ENCODE measurements at regions not wholly inside any gene's neighbourhood (a gene's known extent, or its start where the extent isn't known, plus 50 kb on each side); places are given as distances from the start of the nearest gene placed in this dataset.
"Not testable (repeated sequence)": the region's sequence is repeated elsewhere in the genome, so short reads cannot be mapped to it uniquely, and the experiment has no call there.

DNA sequence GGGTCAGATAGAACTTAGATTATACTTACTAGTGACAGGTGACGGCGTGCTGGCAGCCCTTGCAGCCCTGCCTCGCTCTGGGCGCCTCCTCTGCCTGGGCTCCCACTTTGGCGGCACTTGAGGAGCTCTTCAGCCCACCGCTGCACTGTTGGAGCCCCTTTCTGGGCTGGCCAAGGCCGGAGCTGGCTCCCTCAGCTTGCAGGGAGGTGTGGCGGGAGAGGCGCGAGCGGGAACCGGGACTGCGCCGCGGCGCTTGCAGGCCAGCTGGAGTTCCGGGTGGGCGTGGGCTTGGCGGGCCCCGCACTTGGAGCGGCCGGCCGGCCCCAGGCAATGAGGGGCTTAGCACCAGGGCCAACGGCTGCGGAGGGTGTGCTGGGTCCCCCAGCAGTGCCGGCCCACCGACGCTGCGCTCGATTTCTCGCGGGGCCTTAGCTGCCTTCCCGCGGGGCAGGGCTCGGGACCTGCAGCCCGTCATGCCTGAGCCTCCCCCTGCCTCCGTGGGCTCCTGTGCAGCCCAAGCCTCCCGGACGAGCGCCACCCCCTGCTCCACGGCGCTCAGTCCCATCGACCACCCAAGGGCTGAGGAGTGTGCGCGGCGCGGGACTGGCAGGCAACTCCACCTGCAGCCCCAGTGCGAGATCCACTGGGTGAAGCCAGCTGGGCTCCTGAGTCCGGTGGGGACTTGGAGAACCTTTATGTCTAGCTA, 320.8 kb upstream of the DEPDC1 start:
- ATAC-seq; DNase-seq; intact Hi-C loops (cut with DNase I): not testable (repeated sequence)

DNA sequence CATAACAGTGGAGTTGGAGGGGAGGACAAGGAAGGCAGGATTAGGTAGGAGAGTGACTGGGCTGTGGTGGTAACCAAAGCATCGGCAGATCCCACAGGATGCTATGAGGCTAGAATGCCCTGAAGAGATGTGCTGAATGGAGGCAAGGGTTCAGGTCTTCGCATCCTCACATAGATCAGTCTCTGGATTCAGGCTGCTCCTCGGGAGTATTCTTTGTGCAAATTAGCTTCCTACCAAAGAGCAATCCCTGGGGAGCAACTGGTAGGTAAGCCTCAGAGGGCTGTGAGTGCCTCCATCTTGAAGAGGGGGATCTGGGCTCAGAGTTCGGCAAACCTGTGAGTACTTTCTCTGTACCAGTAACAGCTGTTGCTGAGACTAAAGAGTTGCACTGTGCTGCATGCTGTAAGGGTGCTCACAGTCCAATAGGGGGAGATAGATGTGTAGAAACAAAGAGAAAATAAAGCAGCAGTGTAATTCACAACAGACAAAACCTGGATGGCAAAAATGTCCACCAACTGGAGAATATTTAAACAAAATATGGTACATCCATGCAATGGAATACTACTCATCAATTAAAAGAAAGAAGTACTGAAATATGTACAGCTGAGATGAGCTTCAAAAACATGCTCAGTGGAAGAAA, 322.4 kb upstream of the DEPDC1 start:
- DNase-seq (no peak), ATAC-seq (peak; percentile 41 to 59)
- intact Hi-C loops (cut with DNase I), result no loop called here

DNA sequence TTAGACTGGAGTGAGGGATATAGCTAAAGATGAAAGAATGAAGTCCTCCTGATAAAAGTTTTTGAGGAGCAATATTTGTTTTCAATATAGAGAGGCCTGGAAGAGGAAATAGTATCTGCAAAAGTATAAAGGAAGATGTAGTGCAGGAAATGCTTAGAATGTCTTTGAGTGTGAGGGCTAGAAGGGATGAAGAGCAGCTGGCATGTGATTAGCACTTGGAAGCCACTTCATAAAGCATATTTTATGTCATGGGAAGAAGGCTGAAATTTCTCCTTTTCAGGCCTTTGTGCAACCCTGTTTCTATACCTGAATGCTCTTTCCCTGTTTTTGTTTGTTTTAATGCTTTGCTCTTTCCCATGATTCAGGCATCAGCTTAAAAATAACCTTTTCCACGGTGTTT, 323.3 kb upstream of the DEPDC1 start:
- ATAC-seq, result no peak
- DNase-seq, result no peak
- intact Hi-C loops (cut with DNase I), result no loop called here

DNA sequence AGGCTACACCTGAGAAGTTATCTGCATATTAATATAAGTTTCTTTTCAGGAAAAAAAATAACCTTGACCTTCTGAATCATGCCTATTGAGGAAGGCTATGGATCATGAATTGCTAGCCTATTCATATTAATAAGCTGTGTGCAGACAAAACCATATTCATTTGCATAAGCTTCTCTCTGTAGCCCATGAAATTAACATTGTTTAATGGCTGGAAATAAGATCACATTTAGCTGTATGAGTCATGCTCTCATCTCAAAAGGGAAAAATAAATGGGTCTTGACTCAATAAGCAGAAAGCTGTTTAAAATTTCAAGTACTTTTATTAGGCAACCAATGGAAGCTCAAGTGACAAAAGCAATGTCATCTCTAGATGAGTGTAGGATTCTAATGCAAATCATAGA, 330.0 kb upstream of the DEPDC1 start:
- intact Hi-C loops (cut with DNase I), result no loop called here
- ATAC-seq (no peak), DNase-seq (no peak)

DNA sequence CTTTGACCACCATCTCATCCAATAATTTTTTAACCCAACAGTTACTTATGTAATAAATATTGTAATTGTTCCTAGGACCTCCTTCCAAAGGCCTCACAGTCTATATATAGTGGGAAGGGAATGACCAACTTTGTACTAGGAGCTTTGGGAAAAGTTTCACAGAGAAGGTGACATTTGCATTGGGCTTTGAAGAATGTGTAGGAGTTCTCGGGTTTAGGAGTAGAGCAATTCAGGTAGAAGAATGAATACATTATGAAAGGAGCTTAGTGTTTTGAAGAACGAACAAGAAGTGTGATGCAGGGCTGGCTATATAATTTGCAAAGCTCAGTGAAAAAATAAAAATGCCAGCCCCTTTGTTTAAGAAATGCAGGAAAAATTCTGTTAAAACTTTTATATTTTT, 330.4 kb upstream of the DEPDC1 start:
- intact Hi-C loops (cut with DNase I), result no loop called here
- no peak for ATAC-seq
- DNase-seq, result no peak

DNA sequence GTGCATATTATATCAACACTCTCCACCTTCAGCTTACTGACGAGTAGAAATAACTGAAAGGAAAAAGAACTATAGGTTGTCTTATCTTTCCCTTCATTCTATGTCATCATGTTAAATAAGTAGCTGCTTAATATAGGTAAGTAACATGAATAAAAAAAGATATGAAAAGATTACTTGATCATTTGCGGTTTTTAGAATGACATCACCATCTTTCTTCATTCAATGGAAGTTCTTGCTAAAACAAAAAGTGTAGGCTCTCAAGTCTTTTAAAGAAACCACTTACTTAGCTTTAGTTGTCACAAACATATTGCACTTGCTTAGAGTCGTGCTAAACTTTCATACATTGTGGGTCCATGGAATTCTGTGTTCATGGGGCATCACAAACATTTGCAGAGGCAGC, 331.1 kb upstream of the DEPDC1 start:
- no peak for ATAC-seq
- DNase-seq, result no peak
- intact Hi-C loops (cut with DNase I), result no loop called here

DNA sequence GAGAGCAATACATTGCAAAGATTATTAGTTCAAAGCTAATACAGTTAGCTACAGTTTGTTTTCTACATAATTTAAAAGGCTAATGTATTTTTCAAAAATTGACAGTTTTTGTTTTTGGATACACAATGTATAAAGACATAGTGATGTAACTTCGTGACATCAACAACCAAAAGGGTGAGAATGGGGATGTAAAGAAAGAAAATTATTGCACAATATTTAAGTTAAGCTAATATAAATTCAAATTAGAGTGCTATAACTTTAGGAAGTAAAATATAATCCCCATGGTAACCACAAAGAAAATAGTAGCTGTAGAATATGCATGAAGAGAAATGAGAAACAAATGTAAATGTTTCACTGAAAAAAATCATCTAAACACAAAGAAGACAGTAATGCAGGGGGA, 334.4 kb upstream of the DEPDC1 start:
- DNase-seq, result no peak
- intact Hi-C loops (cut with DNase I), result no loop called here
- ATAC-seq, result no peak

DNA sequence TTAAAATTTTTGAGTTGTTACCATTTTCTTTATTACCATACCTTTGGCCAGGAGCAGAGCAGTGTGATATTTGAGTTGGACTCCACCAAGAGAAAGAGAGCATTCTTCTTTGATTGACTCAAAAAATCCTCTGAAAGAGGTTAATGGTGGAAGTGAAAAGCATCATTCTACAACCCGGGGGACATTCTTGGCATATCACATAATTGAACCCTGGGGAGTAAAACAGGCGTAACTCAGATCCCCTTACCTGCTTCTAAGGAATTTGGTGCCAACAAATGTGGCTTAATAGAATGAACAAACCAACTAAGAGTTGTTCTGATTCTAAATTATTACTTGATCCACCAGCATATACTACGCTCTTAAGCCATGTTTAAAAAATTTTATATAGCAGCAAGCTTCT, 351.1 kb upstream of the DEPDC1 start:
- no peak for ATAC-seq
- no peak for DNase-seq
- intact Hi-C loops (cut with DNase I), result no loop called here

DNA sequence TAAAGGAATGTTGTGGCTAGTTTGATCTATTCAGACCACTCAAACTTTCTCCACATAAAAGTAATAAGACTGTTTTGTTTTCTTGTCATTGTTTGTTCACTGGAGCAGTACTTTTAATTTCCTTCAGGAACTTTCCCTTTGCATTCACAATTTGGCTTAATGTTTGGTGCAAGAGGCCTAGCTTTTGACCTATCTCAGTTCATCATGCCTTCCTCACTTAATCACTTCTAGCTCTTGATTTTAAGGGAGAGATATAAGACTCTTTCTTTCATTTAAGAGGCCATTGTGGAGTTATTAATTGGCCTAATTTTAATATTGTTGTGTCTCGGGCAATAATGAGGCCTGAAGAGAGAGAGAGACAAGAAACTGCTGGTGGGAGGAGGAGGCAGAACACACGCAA, 371.7 kb upstream of the DEPDC1 start:
- intact Hi-C loops (cut with DNase I), result no loop called here
- ATAC-seq (no peak), DNase-seq (no peak)

DNA sequence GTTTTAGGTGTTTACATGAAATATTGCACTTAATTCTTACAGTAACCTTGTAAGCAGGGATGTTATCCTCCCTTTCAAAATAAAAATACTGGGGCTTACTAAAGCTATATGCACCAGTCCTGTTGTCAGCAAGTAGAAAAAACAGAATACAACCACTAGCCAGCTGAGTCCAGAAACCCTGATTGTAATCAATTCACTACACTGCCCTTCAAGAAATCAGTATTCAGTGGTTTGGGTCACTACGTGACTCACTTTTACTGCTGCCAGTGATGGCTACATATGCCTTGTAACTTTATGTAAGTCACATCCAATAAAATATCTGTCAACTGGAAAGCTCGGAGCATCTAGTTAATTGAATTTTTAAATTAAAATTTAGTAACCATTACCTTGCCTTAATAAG, 376.3 kb upstream of the DEPDC1 start:
- intact Hi-C loops (cut with DNase I), result no loop called here
- no peak for DNase-seq
- no peak for ATAC-seq

DNA sequence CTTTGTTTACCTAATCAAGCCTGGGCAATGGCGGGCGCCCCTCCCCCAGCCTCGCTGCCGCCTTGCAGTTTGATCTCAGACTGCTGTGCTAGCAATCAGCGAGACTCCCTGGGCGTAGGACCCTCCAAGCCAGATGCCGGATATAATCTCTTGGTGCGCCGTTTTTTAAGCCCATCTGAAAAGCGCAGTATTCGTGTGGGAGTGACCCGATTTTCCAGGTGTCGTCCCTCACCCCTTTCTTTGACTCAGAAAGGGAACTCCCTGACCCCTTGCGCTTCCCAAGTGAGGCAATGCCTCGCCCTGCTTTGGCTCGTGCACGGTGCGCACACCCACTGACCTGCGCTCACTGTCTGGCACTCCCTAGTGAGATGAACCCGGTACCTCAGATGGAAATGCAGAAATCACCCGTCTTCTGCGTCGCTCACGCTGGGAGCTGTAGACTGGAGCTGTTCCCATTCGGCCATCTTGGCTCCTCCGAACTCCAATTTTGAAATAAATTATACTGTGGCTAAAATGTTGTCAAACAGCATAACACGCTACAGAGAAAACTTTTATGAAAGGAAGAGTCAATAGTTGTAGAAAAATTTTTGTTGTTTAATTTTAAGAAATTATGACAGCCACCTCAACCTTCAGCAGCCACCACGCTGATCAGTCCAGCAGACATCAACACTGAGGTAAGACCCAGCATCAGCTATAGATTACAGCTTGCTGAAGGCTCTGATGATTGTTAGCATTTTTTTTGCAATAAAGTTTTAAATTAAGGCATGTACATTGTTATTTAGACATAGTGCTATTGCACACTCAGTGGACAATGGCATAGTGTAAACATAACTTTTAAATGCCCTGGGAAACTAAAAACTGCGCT, 384.7 kb upstream of the DEPDC1 start:
- DNase-seq; ATAC-seq; intact Hi-C loops (cut with DNase I): not testable (repeated sequence)

DNA sequence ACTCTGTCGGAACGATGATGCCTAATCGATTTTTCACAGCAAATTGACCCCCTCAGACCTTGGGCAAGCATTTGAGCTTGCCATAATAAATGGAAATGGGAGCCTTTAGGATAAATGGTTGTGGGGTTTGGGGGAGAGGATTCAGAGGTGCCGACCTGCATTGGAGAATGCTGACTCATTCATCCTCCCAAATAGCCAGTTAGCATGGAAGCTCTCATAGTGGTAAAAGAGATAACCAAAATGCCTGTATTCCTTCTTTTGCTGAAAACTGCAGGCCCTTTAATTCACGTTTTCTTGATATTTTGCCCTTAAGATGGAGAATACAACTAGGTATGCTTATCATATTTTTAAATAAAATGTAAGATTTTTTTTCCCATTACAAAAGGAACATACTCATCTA, 392.6 kb upstream of the DEPDC1 start:
- intact Hi-C loops (cut with DNase I), result no loop called here
- no peak for DNase-seq
- ATAC-seq, result no peak

DNA sequence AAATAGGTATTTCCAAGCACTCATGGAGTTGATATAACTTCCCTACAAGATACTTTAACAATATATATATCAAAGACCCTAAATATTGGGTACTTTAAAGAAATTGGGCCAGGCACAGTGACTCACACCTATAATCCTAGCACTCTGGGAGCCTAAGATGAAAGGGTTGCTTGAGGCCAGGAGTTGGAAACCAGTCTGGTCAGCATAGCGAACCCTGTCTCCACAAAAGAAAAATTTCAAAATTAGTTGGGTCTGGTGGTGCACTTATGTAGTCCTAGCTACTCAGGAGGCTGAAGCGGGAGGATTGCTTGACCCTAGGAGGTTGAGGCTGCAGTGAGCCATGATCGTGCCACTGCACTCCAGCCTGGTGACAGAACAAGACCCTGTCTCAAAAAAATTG, 393.9 kb upstream of the DEPDC1 start:
- intact Hi-C loops (cut with DNase I), result no loop called here
- ATAC-seq (no peak), DNase-seq (no peak)

DNA sequence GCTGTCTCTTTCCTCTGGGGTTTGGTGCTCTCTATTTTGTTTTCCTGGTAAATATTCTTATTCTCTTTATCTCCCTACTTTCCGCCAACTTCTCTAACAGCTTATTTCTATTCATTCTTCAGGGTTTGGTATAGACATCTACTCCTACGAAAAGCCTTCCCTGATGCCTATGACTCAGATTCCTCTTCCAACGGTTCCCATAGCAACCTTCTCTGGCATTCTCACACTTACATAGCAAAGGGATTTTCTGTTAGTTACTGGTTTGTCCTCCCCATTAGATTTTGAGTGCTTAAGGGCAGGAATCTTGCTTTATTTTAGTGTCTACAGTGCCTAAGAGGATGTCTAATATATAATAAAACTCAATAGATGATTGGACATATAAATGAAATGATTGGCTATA, 407.6 kb upstream of the DEPDC1 start:
- intact Hi-C loops (cut with DNase I), result no loop called here
- ATAC-seq, result peak in 1 of 2 donors; percentile 65

DNA sequence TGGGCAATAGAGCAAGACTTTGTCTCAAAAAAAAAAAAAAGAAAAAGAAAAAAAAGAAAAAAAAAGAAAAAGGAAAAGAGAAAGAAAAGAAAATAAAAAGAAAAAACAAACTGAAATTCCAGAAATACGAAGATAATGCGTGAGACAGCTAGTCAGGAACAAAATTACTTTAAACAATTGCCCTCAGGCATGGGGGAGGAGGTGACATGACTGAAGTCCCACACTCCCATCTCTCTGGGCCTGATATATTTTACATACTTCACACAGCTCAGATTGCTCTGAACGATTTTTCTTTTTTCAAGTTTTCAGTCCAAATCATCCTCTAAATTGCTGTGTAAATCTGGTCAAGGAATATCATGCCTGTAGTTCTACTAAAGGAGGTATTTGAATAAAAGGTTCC, 409.5 kb upstream of the DEPDC1 start:
- DNase-seq (no peak), ATAC-seq (no peak)
- intact Hi-C loops (cut with DNase I), result no loop called here

More for the DNA sequence above, 407.6 kb upstream of the DEPDC1 start:
- DNase-seq, result no peak

DNA sequence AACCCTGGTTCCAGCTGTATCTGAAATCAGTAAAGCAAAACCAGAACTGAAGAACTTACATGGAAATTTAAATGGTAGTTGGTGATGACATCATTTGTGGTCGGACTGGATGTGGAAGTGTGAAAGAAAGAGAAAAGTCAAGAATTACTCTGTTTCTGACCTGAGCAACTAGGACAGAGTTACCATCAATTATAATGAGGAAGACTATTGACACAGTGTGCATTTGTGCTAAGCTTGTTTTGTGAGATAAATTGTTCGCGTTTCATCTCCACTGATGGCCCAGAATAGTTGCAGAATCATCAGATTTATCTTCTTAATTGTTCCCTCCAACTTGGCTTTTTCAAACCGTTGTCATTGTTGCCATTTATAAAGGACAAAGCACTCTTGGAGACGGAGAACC, 410.6 kb upstream of the DEPDC1 start:
- intact Hi-C loops (cut with DNase I), result no loop called here
- no peak for ATAC-seq
- DNase-seq, result no peak

DNA sequence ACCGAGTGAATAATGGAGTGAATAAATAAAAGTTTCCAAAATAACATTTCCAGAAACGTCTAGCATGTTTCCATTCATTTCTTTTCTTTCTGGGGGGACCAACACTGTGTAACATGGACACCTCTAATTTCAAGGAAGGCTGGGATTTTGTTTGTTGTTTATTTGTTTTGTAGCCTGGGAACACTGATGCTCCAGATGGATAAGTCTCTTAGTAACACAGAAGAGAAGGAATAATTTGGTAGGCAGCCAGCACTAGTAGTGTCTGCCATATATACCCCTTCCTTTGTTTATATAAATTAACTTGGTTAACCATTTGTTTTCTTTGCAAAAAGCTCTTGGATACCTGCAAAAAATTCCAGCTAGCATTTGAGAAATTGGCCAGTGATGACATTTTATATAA, 411.4 kb upstream of the DEPDC1 start:
- intact Hi-C loops (cut with DNase I), result no loop called here

DNA sequence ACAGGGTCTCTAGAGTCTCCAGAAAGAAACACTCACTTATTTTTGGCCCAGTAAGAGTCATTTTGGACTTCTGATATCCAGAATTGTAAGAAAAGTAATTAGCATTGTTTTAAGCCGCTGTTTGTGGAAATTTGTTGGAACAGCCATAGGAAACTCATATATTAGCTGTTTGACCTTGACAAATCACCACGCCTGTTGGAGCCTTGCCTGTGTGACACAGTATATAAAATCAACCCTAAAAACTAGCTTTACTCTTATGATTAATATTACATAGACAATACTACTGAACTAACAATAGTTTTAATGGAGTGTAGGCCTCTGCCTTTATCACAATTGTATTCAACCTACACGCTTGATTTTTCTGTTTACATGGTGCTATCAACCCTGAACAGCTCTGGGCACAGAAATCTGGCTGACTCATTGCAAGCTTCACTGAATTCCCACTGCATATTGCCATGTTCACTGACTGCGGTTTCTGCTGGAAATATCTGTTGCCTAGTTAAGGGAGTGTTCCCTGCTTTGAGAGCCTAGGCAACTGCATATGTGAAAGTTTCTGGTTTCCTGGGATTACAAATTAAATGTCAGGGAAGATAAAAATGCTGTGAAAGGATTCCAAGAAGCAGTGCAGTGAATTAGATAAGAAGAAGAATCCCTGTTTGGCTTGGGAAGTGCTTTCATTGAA, 419.5 kb upstream of the DEPDC1 start:
- intact Hi-C loops (cut with DNase I), result no loop called here
- ATAC-seq (peak; percentile 82 to 96), DNase-seq (peak; percentile 23)

More for the DNA sequence above, 411.4 kb upstream of the DEPDC1 start:
- ATAC-seq (no peak), DNase-seq (no peak)

DNA sequence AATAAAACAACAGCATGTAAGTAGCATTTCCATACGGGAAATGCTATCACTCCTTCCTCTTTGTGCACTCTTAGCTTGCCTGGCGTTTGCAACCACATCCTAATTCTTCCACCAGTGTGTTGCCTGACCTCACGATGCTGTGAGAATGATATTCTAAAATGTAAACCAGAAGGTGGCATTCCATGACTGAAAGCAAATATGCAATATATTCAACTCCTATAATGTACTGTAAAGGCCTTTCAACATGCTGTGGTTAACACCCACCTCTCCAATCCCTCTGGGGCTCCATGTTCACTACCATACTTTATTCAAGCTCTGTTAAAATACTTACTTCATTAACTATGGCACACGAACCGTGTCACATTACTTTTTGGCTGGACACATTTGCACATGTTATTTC, 420.6 kb upstream of the DEPDC1 start:
- DNase-seq, result no peak
- intact Hi-C loops (cut with DNase I), result no loop called here
- ATAC-seq, result no peak

DNA sequence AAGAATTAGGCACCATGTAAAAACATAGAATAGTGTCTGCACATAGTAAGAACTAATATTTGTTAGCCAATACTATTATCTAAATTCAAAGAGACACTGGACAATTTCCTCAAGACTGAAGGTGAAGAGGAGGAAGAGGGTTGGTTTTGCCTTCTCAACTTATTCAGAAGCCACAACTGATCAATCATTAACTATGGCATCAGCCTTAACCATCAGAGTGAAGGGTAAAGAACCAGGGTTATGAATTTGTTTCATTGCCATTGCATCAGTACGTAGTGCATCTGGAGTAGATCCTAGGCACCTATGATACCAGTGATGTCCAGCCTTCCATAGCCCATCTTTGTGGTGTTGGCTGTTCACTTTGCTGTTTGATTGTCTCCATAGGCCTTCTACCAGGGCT, 421.7 kb upstream of the DEPDC1 start:
- intact Hi-C loops (cut with DNase I), result no loop called here
- DNase-seq, result no peak
- ATAC-seq, result no peak
